DOHH2 (cell line): ENCODE measurements at regions not wholly inside any gene's neighbourhood (a gene's known extent, or its start where the extent isn't known, plus 50 kb on each side); places are given as distances from the start of the nearest gene placed in this dataset.

Experiments used
- H3F3A ChIP-seq: fragments of 200-600 bp; sonication (generic), shearing (Covaris generic); 2 replicates; pipeline ENCODE4 v1.6.0; 2016; ENCODE audit warnings: antibody characterized with exemption, mild to moderate bottlenecking; ENCODE audit not compliant: control insufficient read depth, insufficient read depth
- H3K27ac ChIP-seq: fragments of 200-600 bp; sonication (generic); 2 replicates; pipeline ENCODE4 v1.5.1; 2014; ENCODE audit warnings: low read depth, mild to moderate bottlenecking, low read length, moderate library complexity
- H3K27me3 ChIP-seq: fragments of 200-600 bp; sonication (generic); 2 replicates; pipeline ENCODE4 v1.6.1; 2014; ENCODE audit warnings: mild to moderate bottlenecking, low read length, mixed read lengths; ENCODE audit not compliant: control insufficient read depth
- H3K36me3 ChIP-seq: fragments of 200-600 bp; sonication (generic); 2 replicates; pipeline ENCODE4 v1.6.1; 2014; ENCODE audit warnings: mild to moderate bottlenecking, low read length, moderate library complexity, mixed read lengths; ENCODE audit not compliant: control insufficient read depth
- H3K4me1 ChIP-seq: fragments of 200-600 bp; sonication (generic); 2 replicates; pipeline ENCODE4 v1.6.1; 2014; ENCODE audit warnings: mild to moderate bottlenecking, low read length, mixed read lengths; ENCODE audit not compliant: control insufficient read depth
- H3K4me2 ChIP-seq: fragments of 200-600 bp; sonication (generic); 2 replicates; pipeline ENCODE4 v1.6.0; 2014; ENCODE audit warnings: mild to moderate bottlenecking, low read length, moderate library complexity
- H3K4me3 ChIP-seq: fragments of 200-600 bp; sonication (generic); 2 replicates; pipeline ENCODE4 v1.5.1; 2014; ENCODE audit warnings: mild to moderate bottlenecking, low read length, mixed read lengths
- H3K79me2 ChIP-seq: fragments of 200-600 bp; sonication (generic); 2 replicates; pipeline ENCODE4 v1.6.1; 2014; ENCODE audit warnings: mild to moderate bottlenecking, low read length, mixed read lengths; ENCODE audit not compliant: control insufficient read depth
- H3K9me2 ChIP-seq: fragments of 200-600 bp; sonication (generic); replicated peaks from 2 replicates; pipeline ENCODE4 v1.6.1; 2014; ENCODE audit warnings: mild to moderate bottlenecking, low read length, mixed read lengths; ENCODE audit not compliant: control insufficient read depth
- H3K9me3 ChIP-seq: fragments of 200-600 bp; sonication (generic); 2 replicates; pipeline ENCODE4 v1.6.1; 2014; ENCODE audit warnings: antibody characterized with exemption, low read length, mixed read lengths; ENCODE audit not compliant: control insufficient read depth, insufficient read depth
- H4K20me1 ChIP-seq: fragments of 200-600 bp; sonication (generic); 2 replicates; pipeline ENCODE4 v1.6.0; 2014; ENCODE audit warnings: low read depth, mild to moderate bottlenecking, antibody characterized with exemption, low read length, moderate library complexity; ENCODE audit not compliant: control insufficient read depth, insufficient read depth
- CTCF ChIP-seq: fragments of 200-600 bp; sonication (generic); IDR thresholded peaks from one replicate; pipeline ENCODE4 v1.5.1; 2014; ENCODE audit warnings: antibody characterized with exemption, mild to moderate bottlenecking, low read depth, low read length; ENCODE audit not compliant: poor library complexity, severe bottlenecking
- EZH2phosphoT487 ChIP-seq: fragments of 200-600 bp; sonication (generic); IDR thresholded peaks from 2 replicates; pipeline ENCODE4 v1.6.1; 2017; ENCODE audit warnings: borderline replicate concordance, mild to moderate bottlenecking, antibody characterized with exemption, low read length, moderate library complexity, mixed read lengths

DNA sequence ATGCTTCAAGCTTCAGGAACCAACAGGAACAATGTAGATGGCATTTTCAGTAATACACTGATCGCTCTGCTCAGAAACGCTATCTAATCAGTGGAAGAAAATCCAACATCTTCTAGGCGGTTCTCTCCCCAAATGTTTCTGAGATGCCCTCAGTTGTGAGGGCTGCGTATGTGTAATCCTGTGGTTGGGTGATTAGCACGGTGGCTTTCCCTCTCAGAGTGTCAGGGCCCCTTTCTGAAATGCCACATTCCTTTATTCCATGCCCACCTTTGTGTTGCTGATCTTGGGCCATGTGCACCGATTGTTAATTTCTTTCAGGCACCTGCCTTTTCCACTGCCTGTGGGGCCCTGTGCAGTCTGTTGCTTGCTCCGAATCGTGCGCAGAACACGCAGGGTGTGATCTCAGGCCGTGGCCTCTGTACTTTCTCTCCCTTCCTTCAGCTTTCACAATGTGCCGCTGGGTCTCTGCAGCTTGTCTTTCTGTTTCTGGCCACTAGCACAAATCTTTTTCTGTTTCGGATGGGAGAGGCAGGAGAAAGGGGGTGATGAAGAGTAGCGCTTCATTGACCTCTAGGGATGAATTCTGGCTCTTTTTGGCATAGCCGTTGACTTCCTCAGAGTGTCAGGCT lies 324.0 kb downstream of the PARP8 start:
- Histone ChIP-seq H3K36me3 (no peaks in the 10 kb centered on the region), H3K4me1 (no peaks in the 10 kb centered on the region), H3K27ac (no peak overlapping the region), H3K79me2 (no peaks in the 10 kb centered on the region), H3K27me3 (no peaks in the 10 kb centered on the region), H3K9me2 (no peaks in the 10 kb centered on the region), H4K20me1 (no peaks in the 10 kb centered on the region), H3K9me3 (no peaks in the 10 kb centered on the region), H3K4me2 (no peak overlapping the region), H3F3A (no peaks in the 10 kb centered on the region), H3K4me3 (no peak overlapping the region)
- TF ChIP-seq CTCF: no peak
- no peak for TF ChIP-seq EZH2phosphoT487

DNA sequence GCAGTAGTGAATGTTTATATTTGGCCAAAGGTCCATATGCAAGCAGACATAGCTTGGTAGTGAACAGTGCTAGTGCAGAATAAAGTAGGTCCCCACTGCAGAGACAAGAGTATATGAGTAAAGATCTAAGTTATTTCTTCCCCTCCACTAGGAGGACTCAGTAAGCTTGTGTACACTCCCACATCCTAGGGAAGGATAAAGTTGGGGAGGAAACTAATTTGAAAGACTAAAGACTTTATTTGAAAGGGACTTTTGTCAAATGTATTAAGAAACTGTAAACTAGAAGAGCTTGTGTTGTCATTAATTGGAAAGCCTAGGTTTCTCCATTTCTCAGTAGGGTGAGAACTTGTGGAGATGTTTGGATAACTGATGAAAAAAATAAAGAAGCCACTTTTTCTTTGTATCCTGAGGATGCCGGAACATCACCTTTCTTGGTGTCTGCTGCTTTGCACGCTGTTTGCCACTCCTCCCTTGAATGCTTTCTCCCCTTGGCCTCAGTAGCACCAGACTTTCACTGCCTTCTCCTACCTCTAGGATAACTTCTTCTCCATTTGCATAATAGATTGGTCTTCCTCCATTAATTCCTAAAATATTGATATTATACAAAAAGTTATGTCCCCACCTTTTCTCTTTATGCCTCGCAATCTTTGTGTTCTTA lies 329.0 kb downstream of the PARP8 start:
- no peaks in the 10 kb centered on the region for H3K36me3 ChIP-seq
- H3K9me3 ChIP-seq: no peaks in the 10 kb centered on the region
- no peaks in the 10 kb centered on the region for H3K27me3 ChIP-seq
- H3K79me2 ChIP-seq: no peaks in the 10 kb centered on the region
- no peaks in the 10 kb centered on the region for H3F3A ChIP-seq
- no peak overlapping the region for H3K27ac ChIP-seq
- TF ChIP-seq EZH2phosphoT487 (no peak), CTCF (no peak)
- H3K9me2 ChIP-seq: no peaks in the 10 kb centered on the region
- no peak overlapping the region for H3K4me2 ChIP-seq
- H4K20me1 ChIP-seq: no peaks in the 10 kb centered on the region
- no peaks in the 10 kb centered on the region for H3K4me1 ChIP-seq
- H3K4me3 ChIP-seq: no peak overlapping the region

- H3K4me1 ChIP-seq: no peaks in the 10 kb centered on the region
- H3K27ac ChIP-seq: no peak overlapping the region
- no peaks in the 10 kb centered on the region for H3K36me3 ChIP-seq
- H3K9me2 ChIP-seq: no peaks in the 10 kb centered on the region
- TF ChIP-seq EZH2phosphoT487: no peak
- TF ChIP-seq CTCF: no peak
- no peaks in the 10 kb centered on the region for H3K27me3 ChIP-seq
- no peaks in the 10 kb centered on the region for H3F3A ChIP-seq
- H3K4me2 ChIP-seq: no peak overlapping the region
- H4K20me1 ChIP-seq: no peaks in the 10 kb centered on the region
- no peaks in the 10 kb centered on the region for H3K9me3 ChIP-seq
- no peak overlapping the region for H3K4me3 ChIP-seq
- H3K79me2 ChIP-seq: no peaks in the 10 kb centered on the region
These were observed 334.9 kb downstream of the PARP8 start for GRCh38 chr5:51001227-51001923.
